Stomach (tissue), 4 donors: ENCODE measurements at regions not wholly inside any gene's neighbourhood (a gene's known extent, or its start where the extent isn't known, plus 50 kb on each side); places are given as distances from the start of the nearest gene placed in this dataset.

Source experiments
- POLR2A ChIP-seq, 4 donors: fragments of 450-650 bp; IDR thresholded peaks; one replicate each; pipeline ENCODE4 v1.6.1; 2016; ENCODE audit warnings: antibody characterized with exemption in 4 of 4, control low read depth in 2 of 4, mild to moderate bottlenecking in 1 of 4, moderate library complexity in 1 of 4
- TF ChIP-seq, protein P1 (sequence below), 7 experiments: fragments of 450-650 bp in 4 of 7; fragments of 200-600 bp in 3 of 7; sonication (generic) in 3 of 7; IDR thresholded peaks; one replicate each; pipeline ENCODE4 v1.5.1; 2016 to 2019; ENCODE audit warnings: antibody characterized with exemption in 7 of 7, control low read depth in 2 of 7, mild to moderate bottlenecking in 1 of 7

- TF ChIP-seq, protein P1, sequence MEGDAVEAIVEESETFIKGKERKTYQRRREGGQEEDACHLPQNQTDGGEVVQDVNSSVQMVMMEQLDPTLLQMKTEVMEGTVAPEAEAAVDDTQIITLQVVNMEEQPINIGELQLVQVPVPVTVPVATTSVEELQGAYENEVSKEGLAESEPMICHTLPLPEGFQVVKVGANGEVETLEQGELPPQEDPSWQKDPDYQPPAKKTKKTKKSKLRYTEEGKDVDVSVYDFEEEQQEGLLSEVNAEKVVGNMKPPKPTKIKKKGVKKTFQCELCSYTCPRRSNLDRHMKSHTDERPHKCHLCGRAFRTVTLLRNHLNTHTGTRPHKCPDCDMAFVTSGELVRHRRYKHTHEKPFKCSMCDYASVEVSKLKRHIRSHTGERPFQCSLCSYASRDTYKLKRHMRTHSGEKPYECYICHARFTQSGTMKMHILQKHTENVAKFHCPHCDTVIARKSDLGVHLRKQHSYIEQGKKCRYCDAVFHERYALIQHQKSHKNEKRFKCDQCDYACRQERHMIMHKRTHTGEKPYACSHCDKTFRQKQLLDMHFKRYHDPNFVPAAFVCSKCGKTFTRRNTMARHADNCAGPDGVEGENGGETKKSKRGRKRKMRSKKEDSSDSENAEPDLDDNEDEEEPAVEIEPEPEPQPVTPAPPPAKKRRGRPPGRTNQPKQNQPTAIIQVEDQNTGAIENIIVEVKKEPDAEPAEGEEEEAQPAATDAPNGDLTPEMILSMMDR (IDR thresholded peaks at IDR 0.05), result no peak
- no peak for TF ChIP-seq POLR2A (IDR thresholded peaks at IDR 0.05)
Observed at GRCh38 chr3:101096444-101096843, 103.2 kb upstream of the ABI3BP start.
